Ishikawa (cell line): ENCODE measurements at regions not wholly inside any gene's neighbourhood (a gene's known extent, or its start where the extent isn't known, plus 50 kb on each side); places are given as distances from the start of the nearest gene placed in this dataset.

Experiments
- CEBPB ChIP-seq: IDR thresholded peaks from 2 replicates; pipeline ENCODE4 v1.6.1; 2012
- CREB1 ChIP-seq: IDR thresholded peaks from 2 replicates; pipeline ENCODE4 v1.6.1; 2012; ENCODE audit warnings: low read depth
- EGR1 ChIP-seq: IDR thresholded peaks from 2 replicates; pipeline ENCODE4 v1.6.1; 2012
- EP300 ChIP-seq: IDR thresholded peaks from 2 replicates; pipeline ENCODE4 v1.6.1; 2012; ENCODE audit warnings: borderline replicate concordance
- FOXM1 ChIP-seq: IDR thresholded peaks from 2 replicates; pipeline ENCODE4 v1.6.1; 2012; ENCODE audit warnings: low read depth, borderline replicate concordance
- NFIC ChIP-seq: IDR thresholded peaks from 2 replicates; pipeline ENCODE4 v1.6.1; 2012
- RAD21 ChIP-seq: IDR thresholded peaks from 2 replicates; pipeline ENCODE4 v1.6.1; 2012; ENCODE audit warnings: low read depth
- TAF1 ChIP-seq: IDR thresholded peaks from 2 replicates; pipeline ENCODE4 v1.6.1; 2012; ENCODE audit warnings: low read depth, mild to moderate bottlenecking
- TCF12 ChIP-seq: IDR thresholded peaks from 2 replicates; pipeline ENCODE4 v1.6.1; 2012; ENCODE audit warnings: low read depth
- USF1 ChIP-seq: IDR thresholded peaks from 2 replicates; pipeline ENCODE4 v1.6.1; 2012
- YY1 ChIP-seq: IDR thresholded peaks from 2 replicates; pipeline ENCODE4 v1.6.1; 2012; ENCODE audit warnings: low read depth
- TF ChIP-seq, protein P1 (sequence below): IDR thresholded peaks from 2 replicates; pipeline ENCODE4 v1.6.1; 2012
- TF ChIP-seq, protein P2 (sequence below): IDR thresholded peaks from 2 replicates; pipeline ENCODE4 v1.6.1; 2012; ENCODE audit warnings: low read depth, mild to moderate bottlenecking

DNA sequence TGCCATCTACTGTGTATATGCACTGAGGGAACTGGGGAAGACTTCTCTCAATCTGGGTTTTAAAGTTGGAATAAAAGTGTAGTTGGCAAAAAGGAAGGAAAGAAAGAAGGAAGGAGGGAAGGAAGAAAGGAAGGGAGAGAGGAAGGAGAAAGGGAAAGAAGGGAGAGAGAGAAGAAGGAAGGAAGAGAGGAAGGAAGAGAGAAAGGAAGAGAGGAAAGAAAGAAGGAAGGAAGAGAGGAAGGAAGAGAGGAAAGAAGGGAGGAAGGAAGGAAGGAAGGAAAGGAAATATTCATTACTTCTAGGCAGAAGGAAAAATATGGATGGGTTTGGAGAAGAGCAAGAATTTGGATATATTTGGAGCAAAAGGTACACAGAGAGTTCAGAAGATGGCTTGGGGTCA is 343.6 kb upstream of the AUTS2 start:
- no peak for TF ChIP-seq EGR1
- TF ChIP-seq EP300 = no peak
- TF ChIP-seq NFIC = no peak
- TF ChIP-seq, protein P1, sequence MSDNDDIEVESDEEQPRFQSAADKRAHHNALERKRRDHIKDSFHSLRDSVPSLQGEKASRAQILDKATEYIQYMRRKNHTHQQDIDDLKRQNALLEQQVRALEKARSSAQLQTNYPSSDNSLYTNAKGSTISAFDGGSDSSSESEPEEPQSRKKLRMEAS = no peak
- no peak for TF ChIP-seq TCF12
- no peak for TF ChIP-seq RAD21
- TF ChIP-seq USF1 = no peak
- no peak for TF ChIP-seq CREB1
- no peak for TF ChIP-seq CEBPB
- TF ChIP-seq FOXM1 = no peak
- TF ChIP-seq, protein P2, sequence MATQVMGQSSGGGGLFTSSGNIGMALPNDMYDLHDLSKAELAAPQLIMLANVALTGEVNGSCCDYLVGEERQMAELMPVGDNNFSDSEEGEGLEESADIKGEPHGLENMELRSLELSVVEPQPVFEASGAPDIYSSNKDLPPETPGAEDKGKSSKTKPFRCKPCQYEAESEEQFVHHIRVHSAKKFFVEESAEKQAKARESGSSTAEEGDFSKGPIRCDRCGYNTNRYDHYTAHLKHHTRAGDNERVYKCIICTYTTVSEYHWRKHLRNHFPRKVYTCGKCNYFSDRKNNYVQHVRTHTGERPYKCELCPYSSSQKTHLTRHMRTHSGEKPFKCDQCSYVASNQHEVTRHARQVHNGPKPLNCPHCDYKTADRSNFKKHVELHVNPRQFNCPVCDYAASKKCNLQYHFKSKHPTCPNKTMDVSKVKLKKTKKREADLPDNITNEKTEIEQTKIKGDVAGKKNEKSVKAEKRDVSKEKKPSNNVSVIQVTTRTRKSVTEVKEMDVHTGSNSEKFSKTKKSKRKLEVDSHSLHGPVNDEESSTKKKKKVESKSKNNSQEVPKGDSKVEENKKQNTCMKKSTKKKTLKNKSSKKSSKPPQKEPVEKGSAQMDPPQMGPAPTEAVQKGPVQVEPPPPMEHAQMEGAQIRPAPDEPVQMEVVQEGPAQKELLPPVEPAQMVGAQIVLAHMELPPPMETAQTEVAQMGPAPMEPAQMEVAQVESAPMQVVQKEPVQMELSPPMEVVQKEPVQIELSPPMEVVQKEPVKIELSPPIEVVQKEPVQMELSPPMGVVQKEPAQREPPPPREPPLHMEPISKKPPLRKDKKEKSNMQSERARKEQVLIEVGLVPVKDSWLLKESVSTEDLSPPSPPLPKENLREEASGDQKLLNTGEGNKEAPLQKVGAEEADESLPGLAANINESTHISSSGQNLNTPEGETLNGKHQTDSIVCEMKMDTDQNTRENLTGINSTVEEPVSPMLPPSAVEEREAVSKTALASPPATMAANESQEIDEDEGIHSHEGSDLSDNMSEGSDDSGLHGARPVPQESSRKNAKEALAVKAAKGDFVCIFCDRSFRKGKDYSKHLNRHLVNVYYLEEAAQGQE = no peak
- TF ChIP-seq YY1 = no peak
- no peak for TF ChIP-seq TAF1
